H9 (cell line): ENCODE measurements at regions not wholly inside any gene's neighbourhood (a gene's known extent, or its start where the extent isn't known, plus 50 kb on each side); places are given as distances from the start of the nearest gene placed in this dataset.
"Not testable (repeated sequence)": the region's sequence is repeated elsewhere in the genome, so short reads cannot be mapped to it uniquely, and the experiment has no call there.

Source experiments
- DNase-seq: peaks from one replicate; pipeline ENCODE4 v3.0.0-alpha.2; 2017
- H2AFZ ChIP-seq: one replicate; pipeline ENCODE4 v1.6.1; 2013; ENCODE audit warnings: mild to moderate bottlenecking, low read length, control low read depth, moderate library complexity
- H2AK5ac ChIP-seq: 2 replicates; pipeline ENCODE4 v1.6.1; 2013; ENCODE audit warnings: low read length, control low read depth, mixed read lengths; ENCODE audit not compliant: insufficient read length
- H2BK120ac ChIP-seq: one replicate; pipeline ENCODE4 v1.6.1; 2013; ENCODE audit warnings: low read depth, mild to moderate bottlenecking, low read length, control low read depth, inconsistent platforms; ENCODE audit not compliant: poor library complexity, severe bottlenecking
- H2BK12ac ChIP-seq: 2 replicates; pipeline ENCODE4 v1.6.1; 2013; ENCODE audit warnings: low read length, control low read depth, mixed read lengths, low read depth; ENCODE audit not compliant: insufficient read length
- H2BK15ac ChIP-seq: 2 replicates; pipeline ENCODE4 v1.6.1; 2013; ENCODE audit warnings: low read depth, low read length, control low read depth
- H2BK20ac ChIP-seq: one replicate; pipeline ENCODE4 v1.6.1; 2013; ENCODE audit warnings: low read depth, mild to moderate bottlenecking, low read length, control low read depth, inconsistent platforms; ENCODE audit not compliant: poor library complexity, severe bottlenecking
- H2BK5ac ChIP-seq: 2 replicates; pipeline ENCODE4 v1.6.1; 2013; ENCODE audit warnings: low read length, control low read depth, mixed read lengths; ENCODE audit not compliant: insufficient read length
- H3K14ac ChIP-seq: 2 replicates; pipeline ENCODE4 v1.6.1; 2013; ENCODE audit warnings: low read length, control low read depth; ENCODE audit not compliant: insufficient read depth
- H3K18ac ChIP-seq: 2 replicates; pipeline ENCODE4 v1.6.1; 2013; ENCODE audit warnings: low read depth, mild to moderate bottlenecking, mixed read lengths, low read length, control low read depth; ENCODE audit not compliant: insufficient read length
- H3K23ac ChIP-seq: 2 replicates; pipeline ENCODE4 v1.6.1; 2013; ENCODE audit warnings: low read length, control low read depth, mixed read lengths, low read depth; ENCODE audit not compliant: insufficient read length
- H3K23me2 ChIP-seq: 2 replicates; pipeline ENCODE4 v1.6.1; 2013; ENCODE audit warnings: low read depth, mild to moderate bottlenecking, mixed read lengths, low read length, control low read depth; ENCODE audit not compliant: insufficient read length, poor library complexity, severe bottlenecking
- H3K27ac ChIP-seq: 2 replicates; pipeline ENCODE4 v1.5.1; 2013; ENCODE audit warnings: low read length, control low read depth, mixed read lengths, low read depth; ENCODE audit not compliant: insufficient read length
- H3K27me3 ChIP-seq: 2 replicates; pipeline ENCODE4 v1.6.1; 2013; ENCODE audit warnings: low read length, control low read depth, inconsistent platforms; ENCODE audit not compliant: insufficient read depth
- H3K4ac ChIP-seq: 2 replicates; pipeline ENCODE4 v1.6.1; 2013; ENCODE audit warnings: low read depth, mild to moderate bottlenecking, control low read depth, inconsistent platforms, low read length, moderate library complexity
- H3K4me1 ChIP-seq: 2 replicates; pipeline ENCODE4 v1.6.1; 2013; ENCODE audit warnings: low read length, control low read depth, inconsistent platforms; ENCODE audit not compliant: insufficient read depth
- H3K4me2 ChIP-seq: 2 replicates; pipeline ENCODE4 v1.6.1; 2013; ENCODE audit warnings: low read length, control low read depth, mixed read lengths; ENCODE audit not compliant: insufficient read length, insufficient read depth
- H3K56ac ChIP-seq: 2 replicates; pipeline ENCODE4 v1.6.1; 2013; ENCODE audit warnings: low read depth, mild to moderate bottlenecking, mixed read lengths, low read length, control low read depth; ENCODE audit not compliant: insufficient read length
- H3K79me1 ChIP-seq: 2 replicates; pipeline ENCODE4 v1.6.1; 2013; ENCODE audit warnings: low read depth, mild to moderate bottlenecking, moderate library complexity, low read length, control low read depth, inconsistent platforms; ENCODE audit not compliant: insufficient read depth, poor library complexity, severe bottlenecking
- H3K79me2 ChIP-seq: 2 replicates; pipeline ENCODE4 v1.6.1; 2013; ENCODE audit warnings: low read length, control low read depth, inconsistent platforms; ENCODE audit not compliant: insufficient read depth
- H3K9ac ChIP-seq: 2 replicates; pipeline ENCODE4 v1.6.1; 2013; ENCODE audit warnings: low read length, control low read depth, mixed read lengths; ENCODE audit not compliant: insufficient read length; ENCODE audit errors: extremely low read depth
- H3K9me3 ChIP-seq: one replicate; pipeline ENCODE4 v1.6.1; 2013; ENCODE audit warnings: low read depth, low read length, inconsistent platforms; ENCODE audit not compliant: control insufficient read depth
- H3T11ph ChIP-seq: one replicate; pipeline ENCODE4 v1.6.1; 2013; ENCODE audit warnings: mild to moderate bottlenecking, low read length, control low read depth, inconsistent platforms
- H4K20me1 ChIP-seq: one replicate; pipeline ENCODE4 v1.6.1; 2013; ENCODE audit not compliant: control insufficient read depth, insufficient read length, insufficient read depth
- H4K5ac ChIP-seq: 2 replicates; pipeline ENCODE4 v1.6.1; 2013; ENCODE audit warnings: low read depth, mild to moderate bottlenecking, mixed read lengths, low read length, control low read depth; ENCODE audit not compliant: insufficient read length
- H4K8ac ChIP-seq: replicated peaks from 2 replicates; pipeline ENCODE4 v1.6.1; 2013; ENCODE audit warnings: low read length, control low read depth, mixed read lengths, low read depth; ENCODE audit not compliant: insufficient read length
- H4K91ac ChIP-seq: 2 replicates; pipeline ENCODE4 v1.6.1; 2013; ENCODE audit warnings: low read depth, mild to moderate bottlenecking, moderate library complexity, mixed read lengths, low read length, control low read depth; ENCODE audit not compliant: insufficient read length
- H3K27ac Mint-ChIP-seq, 3 experiments: 2 replicates in 2 of 3; 3 replicates in 1 of 3; pipeline ENCODE4 v1.8.0; 2020 to 2021; ENCODE audit warnings: mixed read lengths in 3 of 3, mild to moderate bottlenecking in 1 of 3, moderate library complexity in 1 of 3
- H3K27me3 Mint-ChIP-seq: 2 replicates; pipeline ENCODE4 v1.8.0; 2021; ENCODE audit warnings: low read depth, mild to moderate bottlenecking, moderate library complexity, mixed read lengths
- H3K36me3 Mint-ChIP-seq, 3 experiments: 2 replicates in 2 of 3; 3 replicates in 1 of 3; pipeline ENCODE4 v1.8.0; 2020 to 2021; ENCODE audit warnings: low read depth in 3 of 3, mixed read lengths in 3 of 3; ENCODE audit not compliant: insufficient read depth in 1 of 3
- H3K4me1 Mint-ChIP-seq, 2 experiments: 2 replicates each; pipeline ENCODE4 v1.8.0; 2020; ENCODE audit warnings: mixed read lengths in 2 of 2
- H3K4me3 Mint-ChIP-seq, 2 experiments: 2 replicates in 1 of 2; 3 replicates in 1 of 2; pipeline ENCODE4 v1.8.0; 2020 to 2021; ENCODE audit warnings: mild to moderate bottlenecking in 2 of 2, mixed read lengths in 2 of 2, moderate library complexity in 1 of 2
- H3K9me3 Mint-ChIP-seq, 2 experiments: 2 replicates in 1 of 2; 3 replicates in 1 of 2; pipeline ENCODE4 v1.8.0; 2020; ENCODE audit warnings: mild to moderate bottlenecking in 2 of 2, mixed read lengths in 2 of 2, moderate library complexity in 1 of 2
- CTCF ChIP-seq: fragments of 200-600 bp; sonication (generic); conservative IDR thresholded peaks from 3 replicates; pipeline ENCODE4 v1.8.0; 2021; ENCODE audit warnings: antibody characterized with exemption, mild to moderate bottlenecking
- WGBS: extraction: QIAGEN DNeasy Blood & Tissue Kit; methylation state at CpG from one replicate; pipeline ENCODE4 v1.1.7; 2013; ENCODE audit warnings: missing lambda C conversion rate, low lambda C conversion rate, mixed read lengths; ENCODE audit not compliant: insufficient read length; ENCODE audit errors: extremely low coverage; 5-methylcytosine and 5-hydroxymethylcytosine counted together

GRCh38 chr7:156036153-156036552 is 223.9 kb upstream of the SHH start:
- H3K9me3 ChIP-seq = no peaks in the 10 kb centered on the region
- H4K91ac ChIP-seq = no peak overlapping the region
- H3K4me2 ChIP-seq = no peak overlapping the region
- H2BK5ac ChIP-seq = no peak overlapping the region
- no peak overlapping the region for H2BK15ac ChIP-seq
- no peak overlapping the region for H3K9ac ChIP-seq
- H3K27me3 ChIP-seq = no peaks in the 10 kb centered on the region
- H3K4me3 Mint-ChIP-seq = no peak overlapping the region
- H2AFZ ChIP-seq = no peak overlapping the region
- no CpG with 5 or more reads among the region's 3 CpGs for WGBS
- no peak for TF ChIP-seq CTCF
- H3K79me2 ChIP-seq = no peaks in the 10 kb centered on the region
- no peaks in the 10 kb centered on the region for H3K4me1 Mint-ChIP-seq
- peaks cover 5 to 11% of the 10 kb centered on the region in 2 experiments; a peak in 4 of 5 replicates for H3K9me3 Mint-ChIP-seq
- no peak overlapping the region for H3K23ac ChIP-seq
- no peak overlapping the region for H3K56ac ChIP-seq
- H3K27me3 Mint-ChIP-seq = peaks cover 3% of the 10 kb centered on the region; the same call in 1 of the 2 replicates
- no peaks in the 10 kb centered on the region for H3K79me1 ChIP-seq
- no peak overlapping the region for H3K27ac ChIP-seq
- no peak overlapping the region for H2BK20ac ChIP-seq
- H4K8ac ChIP-seq = no peak overlapping the region
- no peaks in the 10 kb centered on the region for H3K4me1 ChIP-seq
- H3T11ph ChIP-seq = no peak overlapping the region
- no peak overlapping the region for H4K5ac ChIP-seq
- no peak overlapping the region for H3K18ac ChIP-seq
- no peak overlapping the region for H2BK120ac ChIP-seq
- no peak overlapping the region for H2BK12ac ChIP-seq
- no peaks in the 10 kb centered on the region; a peak in 2 of 7 replicates for H3K36me3 Mint-ChIP-seq
- H3K14ac ChIP-seq = no peak overlapping the region
- H3K23me2 ChIP-seq = no peaks in the 10 kb centered on the region
- no peak overlapping the region for H3K27ac Mint-ChIP-seq
- no peak for DNase-seq
- no peaks in the 10 kb centered on the region for H4K20me1 ChIP-seq
- H3K4ac ChIP-seq = no peak overlapping the region
- no peak overlapping the region for H2AK5ac ChIP-seq

- not testable (repeated sequence) for H3K4me1 ChIP-seq, H3K23me2 ChIP-seq, H2BK20ac ChIP-seq, H4K8ac ChIP-seq, H3K79me2 ChIP-seq, H4K91ac ChIP-seq, H4K5ac ChIP-seq, H3K56ac ChIP-seq, H3K36me3 Mint-ChIP-seq, H2BK12ac ChIP-seq, H2AFZ ChIP-seq, H3K14ac ChIP-seq, H4K20me1 ChIP-seq, H3K4me1 Mint-ChIP-seq, H3K27me3 Mint-ChIP-seq, H3K4me3 Mint-ChIP-seq, DNase-seq, H3K27me3 ChIP-seq, H2BK15ac ChIP-seq, H3K9me3 ChIP-seq, H2BK120ac ChIP-seq, H3K9ac ChIP-seq, H3K23ac ChIP-seq, H3K79me1 ChIP-seq, H3K27ac Mint-ChIP-seq, H3T11ph ChIP-seq, H3K18ac ChIP-seq, H3K4me2 ChIP-seq, H2AK5ac ChIP-seq, H3K27ac ChIP-seq, H2BK5ac ChIP-seq, H3K4ac ChIP-seq
- no CpG with 5 or more reads among the region's 19 CpGs for WGBS
- H3K9me3 Mint-ChIP-seq = peaks cover 5 to 11% of the 10 kb centered on the region in 2 experiments; a peak in 4 of 5 replicates
Observed at GRCh38 chr7:156035387-156035786, 223.1 kb upstream of the SHH start.
